VCaP (cell line): ENCODE measurements at regions not wholly inside any gene's neighbourhood (a gene's known extent, or its start where the extent isn't known, plus 50 kb on each side); places are given as distances from the start of the nearest gene placed in this dataset.

ENCODE experiments used
- H3K27ac ChIP-seq: fragments of 450-650 bp; 2 replicates; pipeline ENCODE4 v1.5.1; 2017
- CTCF ChIP-seq: fragments of 450-650 bp; conservative IDR thresholded peaks from 2 replicates; pipeline ENCODE4 v1.5.1; 2017; ENCODE audit warnings: mild to moderate bottlenecking, moderate library complexity

DNA sequence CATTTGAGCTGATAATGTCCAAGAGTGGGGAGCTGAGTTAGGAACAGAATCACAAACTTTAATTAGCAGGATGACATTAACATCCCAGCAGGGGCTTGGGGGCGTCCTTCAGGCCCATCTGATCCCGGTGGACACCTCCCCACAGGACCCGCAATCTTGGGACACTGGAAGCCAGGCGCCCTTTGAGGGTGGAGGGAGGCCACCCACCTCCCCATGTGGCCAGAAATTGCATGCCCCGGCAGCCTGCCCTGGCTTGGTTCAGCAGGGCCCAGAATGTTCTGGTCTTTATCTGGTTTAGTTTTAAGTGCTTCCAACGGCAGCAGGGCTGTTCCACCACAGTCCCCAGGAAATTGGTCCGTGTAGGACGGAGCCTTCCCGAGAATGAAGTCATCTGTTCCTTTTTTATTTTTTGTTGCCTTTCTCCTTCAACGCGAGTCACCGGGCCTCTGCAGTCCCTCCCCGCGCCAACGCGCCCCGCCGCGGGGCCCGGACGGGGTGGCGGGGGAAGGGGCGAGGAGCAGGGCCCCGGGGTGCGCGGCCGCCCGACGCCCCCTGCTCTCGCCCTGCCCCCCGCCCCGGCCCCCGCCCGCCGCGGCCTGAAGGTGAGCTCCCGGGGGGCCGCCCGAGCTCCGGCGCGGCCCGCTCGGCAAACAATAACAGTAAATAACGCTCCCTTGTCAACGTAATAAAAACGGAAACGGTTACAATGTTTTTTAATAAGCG is 207.9 kb downstream of the C9orf50 start:
- peak overlapping the region; percentile 100 for H3K27ac ChIP-seq
- TF ChIP-seq CTCF: no peak

GRCh38 chr9:129412176-129412813 is 208.6 kb downstream of the C9orf50 start:
- H3K27ac ChIP-seq: peak overlapping the region; percentile 100

DNA sequence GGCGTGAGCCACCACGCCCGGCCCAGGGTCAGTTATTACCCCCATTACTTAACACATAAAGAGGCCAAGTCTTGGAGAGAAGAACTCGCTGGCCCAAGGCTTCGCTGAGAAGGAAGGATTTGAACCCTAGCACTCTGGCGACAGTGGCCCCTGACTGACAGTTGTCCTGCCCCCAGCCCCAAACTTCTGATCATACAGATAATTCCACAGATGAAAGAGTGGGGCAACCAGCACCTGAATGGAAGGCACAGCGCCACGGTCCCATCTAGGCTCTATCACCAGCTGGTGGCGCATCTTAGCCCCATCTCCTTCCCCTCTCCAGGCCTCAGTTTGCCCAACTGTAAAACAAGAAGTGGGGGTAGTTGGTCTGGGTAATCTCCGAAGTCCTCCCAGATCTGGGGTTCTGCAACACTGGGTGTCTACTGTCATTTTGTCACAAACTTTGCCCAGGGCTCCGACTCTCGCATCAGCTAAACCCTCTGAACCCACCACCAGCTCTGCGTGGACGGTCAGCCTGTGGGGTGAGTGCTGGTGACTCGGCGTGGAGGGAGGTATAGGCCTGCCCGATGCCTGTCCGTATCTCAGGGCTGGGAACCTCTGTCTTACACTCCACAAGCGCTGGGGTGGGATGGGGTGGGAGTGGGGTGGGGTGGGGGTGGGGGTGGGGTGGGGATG is 209.3 kb downstream of the C9orf50 start:
- peak overlapping the region; percentile 100 for H3K27ac ChIP-seq
- no peak for TF ChIP-seq CTCF

GRCh38 chr9:129410226-129410625 is 210.7 kb downstream of the C9orf50 start:
- no peak overlapping the region for H3K27ac ChIP-seq
- no peak for TF ChIP-seq CTCF

DNA sequence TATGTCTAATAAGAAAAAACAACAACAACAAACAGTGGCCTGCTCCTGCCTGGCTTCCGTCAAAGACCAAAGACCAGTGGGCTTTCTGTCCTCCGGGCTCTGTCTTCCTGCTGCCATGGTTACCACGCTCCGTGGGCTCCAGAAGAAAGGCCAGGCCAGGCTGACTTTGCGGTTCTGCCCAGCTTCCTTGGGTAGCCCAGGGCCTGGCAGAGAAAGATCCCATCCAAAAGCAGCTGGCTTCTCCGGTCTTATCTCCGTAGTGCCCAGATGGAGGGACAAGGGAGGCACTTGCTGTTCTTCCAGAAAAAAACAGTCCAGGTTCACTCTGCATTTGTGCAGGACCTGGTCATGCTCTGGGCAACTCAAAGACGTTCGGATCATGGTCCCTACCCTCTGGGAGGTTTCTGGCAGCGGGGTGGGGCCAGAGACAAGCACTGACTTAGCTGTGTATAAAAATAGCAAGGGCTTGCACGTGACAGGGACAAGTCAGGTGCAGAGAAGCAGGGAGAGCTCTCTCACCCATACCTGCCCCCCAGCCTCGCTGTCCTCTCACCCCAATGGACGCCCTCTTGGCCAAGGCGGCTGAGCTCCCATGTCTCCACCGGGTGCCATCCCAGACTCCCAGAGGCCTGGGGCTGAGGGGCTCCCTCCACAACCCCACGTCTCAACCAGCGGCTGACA is 212.2 kb downstream of the C9orf50 start:
- TF ChIP-seq CTCF: no peak
- H3K27ac ChIP-seq: no peak overlapping the region

- no peak overlapping the region for H3K27ac ChIP-seq
- no peak for TF ChIP-seq CTCF
Observed at GRCh38 chr9:129407905-129408452, 212.9 kb downstream of the C9orf50 start.

GRCh38 chr9:129406278-129407225 is 214.3 kb downstream of the C9orf50 start:
- no peak overlapping the region for H3K27ac ChIP-seq

More at GRCh38 chr9:129406278-129407225, 214.3 kb downstream of the C9orf50 start:
- no peak for TF ChIP-seq CTCF
